A549 (cell line): ENCODE measurements at regions not wholly inside any gene's neighbourhood (a gene's known extent, or its start where the extent isn't known, plus 50 kb on each side); places are given as distances from the start of the nearest gene placed in this dataset.
"Not testable (repeated sequence)": the region's sequence is repeated elsewhere in the genome, so short reads cannot be mapped to it uniquely, and the experiment has no call there.

ENCODE experiments used
- BCL3 ChIP-seq: fragments of >200 bp; sonication (Bioruptor Twin); formaldehyde crosslinking; IDR thresholded peaks from 3 replicates; pipeline ENCODE4 v1.6.1; 2016
- CHD2 ChIP-seq: fragments of 150-350 bp; IDR thresholded peaks from 2 replicates; pipeline ENCODE4 v1.6.1; 2014; ENCODE audit warnings: low read length; ENCODE audit not compliant: partially characterized antibody
- CTCF ChIP-seq: fragments of >200 bp; sonication (Bioruptor Twin); formaldehyde crosslinking; IDR thresholded peaks from 3 replicates; pipeline ENCODE4 v1.5.1; 2016
- EP300 ChIP-seq, 2 experiments: fragments of >200 bp; sonication (Bioruptor Twin); formaldehyde crosslinking; IDR thresholded peaks; 2 replicates in 1 of 2; 3 replicates in 1 of 2; pipeline ENCODE4 v1.6.1; 2016 to 2017
- HDAC2 ChIP-seq: fragments of 200-600 bp; sonication (generic); IDR thresholded peaks from 2 replicates; pipeline ENCODE4 v1.6.1; 2016
- MAFK ChIP-seq: fragments of 450-650 bp; IDR thresholded peaks from 2 replicates; pipeline ENCODE4 v1.6.1; 2014; ENCODE audit not compliant: partially characterized antibody
- MAX ChIP-seq: IDR thresholded peaks from 2 replicates; pipeline ENCODE4 v1.6.1; 2012
- POLR2A ChIP-seq: IDR thresholded peaks from 2 replicates; pipeline ENCODE4 v1.6.1; 2012; ENCODE audit warnings: mild to moderate bottlenecking, low read length
- RCOR1 ChIP-seq: fragments of 150-350 bp; IDR thresholded peaks from 2 replicates; pipeline ENCODE4 v1.6.1; 2014; ENCODE audit warnings: antibody characterized with exemption, low read length, low read depth

GRCh38 chr13:61493556-61493955 is 77.9 kb upstream of the PCDH20 start:
- TF ChIP-seq CTCF; RCOR1; MAFK; EP300 (IDR thresholded peaks at IDR 0.05); BCL3; MAX; POLR2A; HDAC2; CHD2: not testable (repeated sequence)
